Neutrophil (primary cell): ENCODE measurements at regions not wholly inside any gene's neighbourhood (a gene's known extent, or its start where the extent isn't known, plus 50 kb on each side); places are given as distances from the start of the nearest gene placed in this dataset.

Experiments used
- H3K27ac ChIP-seq: fragments of 200-600 bp; sonication (generic); 2 replicates; pipeline ENCODE4 v1.5.1; 2016; ENCODE audit warnings: mild to moderate bottlenecking, moderate library complexity
- H3K27me3 ChIP-seq: fragments of 200-600 bp; sonication (generic); 2 replicates; pipeline ENCODE4 v1.6.0; 2016; ENCODE audit warnings: mild to moderate bottlenecking
- H3K36me3 ChIP-seq: fragments of 200-600 bp; sonication (generic); 2 replicates; pipeline ENCODE4 v1.5.1; 2017
- H3K4me1 ChIP-seq, 2 experiments: fragments of 200-600 bp in 1 of 2; sonication (generic) in 1 of 2; 1 replicate in 1 of 2; 2 replicates in 1 of 2; pipeline versions ENCODE4 v1.5.1 to v1.6.1; 2013 to 2016; ENCODE audit warnings: low read depth in 1 of 2, low read length in 1 of 2, mild to moderate bottlenecking in 1 of 2, moderate library complexity in 1 of 2; ENCODE audit not compliant: control insufficient read depth in 1 of 2, insufficient read depth in 1 of 2
- H3K4me3 ChIP-seq, 2 experiments: fragments of 200-600 bp in 1 of 2; sonication (generic) in 1 of 2; 1 replicate in 1 of 2; 2 replicates in 1 of 2; pipeline ENCODE4 v1.5.1; 2013 to 2016; ENCODE audit warnings: low read depth in 1 of 2, low read length in 1 of 2, mild to moderate bottlenecking in 1 of 2, moderate library complexity in 1 of 2
- H3K9me3 ChIP-seq: fragments of 200-600 bp; sonication (generic); 2 replicates; pipeline ENCODE4 v1.5.1; 2016
- CTCF ChIP-seq: fragments of 200-600 bp; sonication (generic); IDR thresholded peaks from 2 replicates; pipeline ENCODE4 v1.5.1; 2016; ENCODE audit warnings: antibody characterized with exemption

- Histone ChIP-seq H3K36me3 (no peaks in the 10 kb centered on the region), H3K27me3 (no peaks in the 10 kb centered on the region), H3K4me3 (no peak overlapping the region), H3K27ac (no peak overlapping the region), H3K9me3 (no peaks in the 10 kb centered on the region), H3K4me1 (no peaks in the 10 kb centered on the region)
- TF ChIP-seq CTCF: no peak
These were observed 861.7 kb downstream of the QKI start for GRCh38 chr6:164276211-164276610.

- no peaks in the 10 kb centered on the region for H3K36me3 ChIP-seq
- H3K27ac ChIP-seq: no peak overlapping the region
- TF ChIP-seq CTCF: no peak
- H3K9me3 ChIP-seq: no peaks in the 10 kb centered on the region
- no peak overlapping the region for H3K4me3 ChIP-seq
- H3K27me3 ChIP-seq: no peaks in the 10 kb centered on the region
- H3K4me1 ChIP-seq: no peaks in the 10 kb centered on the region
These were observed 861.3 kb downstream of the QKI start for GRCh38 chr6:164275773-164276172.

GRCh38 chr6:164274493-164274892, 860.0 kb downstream of the QKI start:
- no peak for TF ChIP-seq CTCF
- H3K36me3 ChIP-seq: no peaks in the 10 kb centered on the region
- no peak overlapping the region for H3K4me3 ChIP-seq
- no peaks in the 10 kb centered on the region for H3K9me3 ChIP-seq
- no peak overlapping the region for H3K27ac ChIP-seq
- no peaks in the 10 kb centered on the region for H3K27me3 ChIP-seq
- no peaks in the 10 kb centered on the region for H3K4me1 ChIP-seq

GRCh38 chr6:164273491-164273890, 859.0 kb downstream of the QKI start:
- Histone ChIP-seq H3K27ac (no peak overlapping the region), H3K9me3 (no peaks in the 10 kb centered on the region), H3K4me1 (no peaks in the 10 kb centered on the region), H3K36me3 (no peaks in the 10 kb centered on the region), H3K4me3 (no peak overlapping the region), H3K27me3 (no peaks in the 10 kb centered on the region)
- no peak for TF ChIP-seq CTCF

GRCh38 chr6:164266851-164267250, 852.3 kb downstream of the QKI start:
- Histone ChIP-seq H3K27ac (no peak overlapping the region), H3K36me3 (no peaks in the 10 kb centered on the region), H3K9me3 (no peaks in the 10 kb centered on the region), H3K4me3 (no peak overlapping the region), H3K27me3 (no peaks in the 10 kb centered on the region), H3K4me1 (no peaks in the 10 kb centered on the region)
- no peak for TF ChIP-seq CTCF

- no peaks in the 10 kb centered on the region for H3K4me1 ChIP-seq
- H3K36me3 ChIP-seq: no peaks in the 10 kb centered on the region
- TF ChIP-seq CTCF: no peak
- no peaks in the 10 kb centered on the region for H3K27me3 ChIP-seq
- no peaks in the 10 kb centered on the region for H3K9me3 ChIP-seq
- no peak overlapping the region for H3K4me3 ChIP-seq
- H3K27ac ChIP-seq: no peak overlapping the region
These were observed 847.8 kb downstream of the QKI start for GRCh38 chr6:164262348-164262747.
